ENCODE measurements at regions not wholly inside any gene's neighbourhood (a gene's known extent, or its start where the extent isn't known, plus 50 kb on each side); places are given as distances from the start of the nearest gene placed in this dataset.

GRCh38 chr5:167155387-167156005 is 1135.9 kb upstream of the WWC1 start:
- TF ChIP-seq CTCF (IDR thresholded peaks at IDR 0.05; ENCODE audit: insufficient read depth, low read length, severe bottlenecking) = no peak
- Histone ChIP-seq H3K36me3 (ENCODE audit: control insufficient read depth, insufficient read depth, low read length) (no peaks in the 10 kb centered on the region), H3K4me3 (ENCODE audit: low read depth, low read length) (no peak overlapping the region), H3K27me3 (ENCODE audit: control insufficient read depth, insufficient read depth, low read length) (no peaks in the 10 kb centered on the region)
- FAIRE-seq (no peak), DNase-seq (ENCODE audit: low read depth) (no peak)

GRCh38 chr5:167156446-167156845 is 1135.0 kb upstream of the WWC1 start:
- FAIRE-seq = peak; percentile 50
- no peaks in the 10 kb centered on the region for H3K36me3 ChIP-seq (ENCODE audit: control insufficient read depth, insufficient read depth, low read length)
- TF ChIP-seq CTCF (IDR thresholded peaks at IDR 0.05; ENCODE audit: insufficient read depth, low read length, severe bottlenecking) = no peak

GRCh38 chr5:167158588-167158987 is 1132.9 kb upstream of the WWC1 start:
- Histone ChIP-seq H3K36me3 (ENCODE audit: control insufficient read depth, insufficient read depth, low read length) (no peaks in the 10 kb centered on the region), H3K4me3 (ENCODE audit: low read depth, low read length) (no peak overlapping the region), H3K27me3 (ENCODE audit: control insufficient read depth, insufficient read depth, low read length) (no peaks in the 10 kb centered on the region)
- no peak for FAIRE-seq
- no peak for TF ChIP-seq CTCF (IDR thresholded peaks at IDR 0.05; ENCODE audit: insufficient read depth, low read length, severe bottlenecking)
- DNase-seq (ENCODE audit: low read depth) = no peak

More at GRCh38 chr5:167156446-167156845, 1135.0 kb upstream of the WWC1 start:
- Histone ChIP-seq H3K4me3 (ENCODE audit: low read depth, low read length) (no peak overlapping the region), H3K27me3 (ENCODE audit: control insufficient read depth, insufficient read depth, low read length) (no peaks in the 10 kb centered on the region)
- no peak for DNase-seq (ENCODE audit: low read depth)

- FAIRE-seq (no peak), DNase-seq (ENCODE audit: low read depth) (no peak)
- no peaks in the 10 kb centered on the region for H3K36me3 ChIP-seq (ENCODE audit: control insufficient read depth, insufficient read depth, low read length)
- H3K27me3 ChIP-seq (ENCODE audit: control insufficient read depth, insufficient read depth, low read length) = no peaks in the 10 kb centered on the region
- H3K4me3 ChIP-seq (ENCODE audit: low read depth, low read length) = no peak overlapping the region
- no peak for TF ChIP-seq CTCF (IDR thresholded peaks at IDR 0.05; ENCODE audit: insufficient read depth, low read length, severe bottlenecking)
Measured at GRCh38 chr5:167160388-167160787, 1131.1 kb upstream of the WWC1 start.

GRCh38 chr5:167166696-167167095 is 1124.7 kb upstream of the WWC1 start:
- H3K27me3 ChIP-seq (ENCODE audit: control insufficient read depth, insufficient read depth, low read length) = no peaks in the 10 kb centered on the region
- TF ChIP-seq CTCF (IDR thresholded peaks at IDR 0.05; ENCODE audit: insufficient read depth, low read length, severe bottlenecking) = no peak
- DNase-seq (ENCODE audit: low read depth) = no peak
- no peak for FAIRE-seq
- no peaks in the 10 kb centered on the region for H3K36me3 ChIP-seq (ENCODE audit: control insufficient read depth, insufficient read depth, low read length)
- no peak overlapping the region for H3K4me3 ChIP-seq (ENCODE audit: low read depth, low read length)

GRCh38 chr5:167167191-167167795 is 1124.2 kb upstream of the WWC1 start:
- H3K36me3 ChIP-seq (ENCODE audit: control insufficient read depth, insufficient read depth, low read length) = no peaks in the 10 kb centered on the region
- no peaks in the 10 kb centered on the region for H3K27me3 ChIP-seq (ENCODE audit: control insufficient read depth, insufficient read depth, low read length)
- TF ChIP-seq CTCF (IDR thresholded peaks at IDR 0.05; ENCODE audit: insufficient read depth, low read length, severe bottlenecking) = no peak
- DNase-seq (ENCODE audit: low read depth) = no peak
- H3K4me3 ChIP-seq (ENCODE audit: low read depth, low read length) = no peak overlapping the region
- no peak for FAIRE-seq

All from bronchial epithelial cell (primary cell).